Stimulated activated naive CD8-positive, alpha-beta T cell treated with anti-CD3 and anti-CD28 coated beads, Interleukin-15, amount 100 ng/mL, for 72 hours (primary cell): ENCODE measurements at regions not wholly inside any gene's neighbourhood (a gene's known extent, or its start where the extent isn't known, plus 50 kb on each side); places are given as distances from the start of the nearest gene placed in this dataset.
"Not testable (repeated sequence)": the region's sequence is repeated elsewhere in the genome, so short reads cannot be mapped to it uniquely, and the experiment has no call there.

Experiments used
- ATAC-seq: fragments of 150-1000 bp; cut with Tn5 transposase; 2 replicates; pipeline ENCODE4 v1.10.0; 2021; ENCODE audit warnings: mild to moderate bottlenecking, moderate library complexity
- DNase-seq, 2 donors: peaks; one replicate each; pipeline ENCODE4 v3.0.0; 2021 to 2022
- H3K27ac Mint-ChIP-seq, 2 donors: one replicate each; pipeline ENCODE4 v1.8.0; 2022; ENCODE audit warnings: mild to moderate bottlenecking in 2 of 2, mixed read lengths in 2 of 2, moderate library complexity in 2 of 2
- H3K27me3 Mint-ChIP-seq: one replicate; pipeline ENCODE4 v1.8.0; 2022; ENCODE audit warnings: mixed read lengths
- H3K4me1 Mint-ChIP-seq: one replicate; pipeline ENCODE4 v1.8.0; 2022; ENCODE audit warnings: mild to moderate bottlenecking, mixed read lengths
- H3K4me3 Mint-ChIP-seq, 2 donors: one replicate each; pipeline ENCODE4 v1.8.0; 2022; ENCODE audit warnings: mild to moderate bottlenecking in 2 of 2, mixed read lengths in 2 of 2, moderate library complexity in 1 of 2
- H3K9me3 Mint-ChIP-seq, 2 donors: one replicate each; pipeline ENCODE4 v1.8.0; 2022; ENCODE audit warnings: mixed read lengths in 2 of 2

GRCh38 chr4:81337211-81337610 is 122.2 kb upstream of the PRKG2 start:
- H3K27ac Mint-ChIP-seq = no peak overlapping the region
- no peak for DNase-seq
- H3K9me3 Mint-ChIP-seq = no peaks in the 10 kb centered on the region
- H3K4me3 Mint-ChIP-seq = no peak overlapping the region
- H3K27me3 Mint-ChIP-seq = peaks cover 23% of the 10 kb centered on the region
- H3K4me1 Mint-ChIP-seq = no peaks in the 10 kb centered on the region
- ATAC-seq = no peak

- Mint-ChIP-seq H3K4me1 (no peaks in the 10 kb centered on the region), H3K9me3 (no peaks in the 10 kb centered on the region), H3K27me3 (peaks cover 5% of the 10 kb centered on the region), H3K27ac (no peak overlapping the region), H3K4me3 (no peak overlapping the region)
- no peak for DNase-seq
- ATAC-seq = no peak
These were observed 120.3 kb upstream of the PRKG2 start for GRCh38 chr4:81335122-81335912.

GRCh38 chr4:81330018-81330417 is 115.0 kb upstream of the PRKG2 start:
- ATAC-seq = no peak
- Mint-ChIP-seq H3K9me3 (no peaks in the 10 kb centered on the region), H3K27me3 (peaks cover 9% of the 10 kb centered on the region)

GRCh38 chr4:81326581-81326980 is 111.6 kb upstream of the PRKG2 start:
- no peak overlapping the region for H3K27ac Mint-ChIP-seq
- ATAC-seq (no peak), DNase-seq (no peak)
- peaks cover 4 to 15% of the 10 kb centered on the region in 2 donors for H3K9me3 Mint-ChIP-seq
- H3K4me3 Mint-ChIP-seq = no peak overlapping the region
- peaks cover 33% of the 10 kb centered on the region for H3K27me3 Mint-ChIP-seq
- no peaks in the 10 kb centered on the region for H3K4me1 Mint-ChIP-seq

More at GRCh38 chr4:81330018-81330417, 115.0 kb upstream of the PRKG2 start:
- DNase-seq = no peak
- H3K4me1 Mint-ChIP-seq = no peaks in the 10 kb centered on the region
- H3K4me3 Mint-ChIP-seq = no peak overlapping the region
- no peak overlapping the region for H3K27ac Mint-ChIP-seq

GRCh38 chr4:81324594-81324993 is 109.6 kb upstream of the PRKG2 start:
- not testable (repeated sequence) for H3K4me3 Mint-ChIP-seq, H3K27ac Mint-ChIP-seq, ATAC-seq, H3K4me1 Mint-ChIP-seq, DNase-seq
- peaks cover 46% of the 10 kb centered on the region for H3K27me3 Mint-ChIP-seq
- H3K9me3 Mint-ChIP-seq = peaks cover 4 to 18% of the 10 kb centered on the region in 2 donors

GRCh38 chr4:81319657-81320056 is 104.6 kb upstream of the PRKG2 start:
- DNase-seq = no peak
- ATAC-seq = no peak
- Mint-ChIP-seq H3K4me3 (no peak overlapping the region), H3K9me3 (peaks cover 4 to 18% of the 10 kb centered on the region in 2 donors), H3K27me3 (peaks cover 49% of the 10 kb centered on the region), H3K27ac (no peak overlapping the region), H3K4me1 (no peaks in the 10 kb centered on the region)

- no peaks in the 10 kb centered on the region for H3K4me1 Mint-ChIP-seq
These were observed 100.0 kb upstream of the PRKG2 start for GRCh38 chr4:81314897-81315470.

GRCh38 chr4:81314196-81314896 is 99.3 kb upstream of the PRKG2 start:
- Mint-ChIP-seq H3K9me3 (no peaks in the 10 kb centered on the region), H3K4me1 (no peaks in the 10 kb centered on the region), H3K27ac (no peak overlapping the region), H3K4me3 (no peak overlapping the region), H3K27me3 (peaks cover 8% of the 10 kb centered on the region)
- DNase-seq (no peak), ATAC-seq (no peak)

More at GRCh38 chr4:81314897-81315470, 100.0 kb upstream of the PRKG2 start:
- ATAC-seq (no peak), DNase-seq (no peak)
- Mint-ChIP-seq H3K27ac (no peak overlapping the region), H3K27me3 (peaks cover 15% of the 10 kb centered on the region), H3K4me3 (no peak overlapping the region), H3K9me3 (no peaks in the 10 kb centered on the region)

GRCh38 chr4:81307991-81308390 is 93.0 kb upstream of the PRKG2 start:
- no peak for DNase-seq
- H3K4me3 Mint-ChIP-seq = no peak overlapping the region
- no peaks in the 10 kb centered on the region for H3K4me1 Mint-ChIP-seq
- peaks cover 0 to 4% of the 10 kb centered on the region in 2 donors for H3K9me3 Mint-ChIP-seq
- ATAC-seq = no peak
- peaks cover 11% of the 10 kb centered on the region for H3K27me3 Mint-ChIP-seq
- no peak overlapping the region for H3K27ac Mint-ChIP-seq

GRCh38 chr4:81304871-81305270 is 89.8 kb upstream of the PRKG2 start:
- Mint-ChIP-seq H3K27ac (no peak overlapping the region), H3K9me3 (peaks cover 0 to 4% of the 10 kb centered on the region in 2 donors), H3K4me3 (no peak overlapping the region)

GRCh38 chr4:81300352-81300751 is 85.3 kb upstream of the PRKG2 start:
- H3K9me3 Mint-ChIP-seq = peaks cover 18 to 28% of the 10 kb centered on the region in 2 donors
- ATAC-seq, H3K4me1 Mint-ChIP-seq, H3K4me3 Mint-ChIP-seq, H3K27ac Mint-ChIP-seq, H3K27me3 Mint-ChIP-seq, DNase-seq: not testable (repeated sequence)

More at GRCh38 chr4:81304871-81305270, 89.8 kb upstream of the PRKG2 start:
- no peak for ATAC-seq
- Mint-ChIP-seq H3K4me1 (no peaks in the 10 kb centered on the region), H3K27me3 (peaks cover 11% of the 10 kb centered on the region)
- no peak for DNase-seq

GRCh38 chr4:81290813-81291212 is 75.8 kb upstream of the PRKG2 start:
- Mint-ChIP-seq H3K4me1 (no peaks in the 10 kb centered on the region), H3K27ac (no peak overlapping the region), H3K4me3 (no peak overlapping the region), H3K9me3 (no peaks in the 10 kb centered on the region), H3K27me3 (peaks cover 12% of the 10 kb centered on the region)
- DNase-seq = no peak
- no peak for ATAC-seq

GRCh38 chr4:81287101-81287500 is 72.1 kb upstream of the PRKG2 start:
- ATAC-seq (no peak), DNase-seq (no peak)
- Mint-ChIP-seq H3K9me3 (no peaks in the 10 kb centered on the region), H3K27me3 (peaks cover 10% of the 10 kb centered on the region), H3K27ac (no peak overlapping the region), H3K4me1 (no peaks in the 10 kb centered on the region), H3K4me3 (no peak overlapping the region)

- no peaks in the 10 kb centered on the region for H3K4me1 Mint-ChIP-seq
- no peaks in the 10 kb centered on the region for H3K27me3 Mint-ChIP-seq
- DNase-seq (no peak), ATAC-seq (no peak)
- H3K27ac Mint-ChIP-seq = no peak overlapping the region
- H3K4me3 Mint-ChIP-seq = no peak overlapping the region
- no peaks in the 10 kb centered on the region for H3K9me3 Mint-ChIP-seq
These were observed 67.1 kb upstream of the PRKG2 start for GRCh38 chr4:81282131-81282530.

GRCh38 chr4:81274460-81274859 is 59.4 kb upstream of the PRKG2 start:
- no peaks in the 10 kb centered on the region for H3K4me1 Mint-ChIP-seq
- no peak overlapping the region for H3K27ac Mint-ChIP-seq
- H3K9me3 Mint-ChIP-seq = peaks cover 0 to 6% of the 10 kb centered on the region in 2 donors
- no peak overlapping the region for H3K4me3 Mint-ChIP-seq
- DNase-seq = no peak
- no peak for ATAC-seq
- H3K27me3 Mint-ChIP-seq = no peaks in the 10 kb centered on the region

GRCh38 chr4:81272671-81273070 is 57.6 kb upstream of the PRKG2 start:
- DNase-seq (no peak), ATAC-seq (no peak)
- Mint-ChIP-seq H3K4me1 (no peaks in the 10 kb centered on the region), H3K27ac (no peak overlapping the region), H3K9me3 (peaks cover 0 to 6% of the 10 kb centered on the region in 2 donors), H3K4me3 (no peak overlapping the region), H3K27me3 (no peaks in the 10 kb centered on the region)
